SK-N-MC (cell line): ENCODE measurements at regions not wholly inside any gene's neighbourhood (a gene's known extent, or its start where the extent isn't known, plus 50 kb on each side); places are given as distances from the start of the nearest gene placed in this dataset.

Experiments
- EZH2 ChIP-seq: fragments of 200-600 bp; sonication (generic); IDR thresholded peaks from one replicate; pipeline ENCODE4 v1.6.1; 2017; ENCODE audit warnings: antibody characterized with exemption
- FOXP2 ChIP-seq: optimal IDR thresholded peaks from 2 replicates; pipeline ENCODE3; 2011; ENCODE audit warnings: mild to moderate bottlenecking, moderate library complexity; ENCODE audit not compliant: insufficient read depth; ENCODE audit errors: extremely low read length, control extremely low read depth
- POLR2AphosphoS5 ChIP-seq: IDR thresholded peaks from 2 replicates; pipeline ENCODE4 v1.6.1; 2012; ENCODE audit warnings: mild to moderate bottlenecking, low read depth, low read length, borderline replicate concordance

GRCh38 chr13:30091691-30092090, 215.7 kb downstream of the KATNAL1 start:
- TF ChIP-seq EZH2 (no peak), POLR2AphosphoS5 (no peak), FOXP2 (no peak)
